Spleen (tissue), 7 donors: ENCODE measurements at regions not wholly inside any gene's neighbourhood (a gene's known extent, or its start where the extent isn't known, plus 50 kb on each side); places are given as distances from the start of the nearest gene placed in this dataset.

Experiments
- CTCF ChIP-seq, 11 experiments: fragments of 200-600 bp in 7 of 11; fragments of 450-650 bp in 4 of 11; sonication (generic) in 4 of 11; IDR thresholded peaks in 8 of 11; conservative IDR thresholded peaks in 3 of 11; 1 replicate in 7 of 11; 2 replicates in 4 of 11; pipeline versions ENCODE4 v1.4.0 to v1.8.0; 2016 to 2021; ENCODE audit warnings: antibody characterized with exemption in 11 of 11, inconsistent platforms in 4 of 11, mild to moderate bottlenecking in 1 of 11
- POLR2AphosphoS5 ChIP-seq, 3 donors: sonication (generic); formaldehyde crosslinking; IDR thresholded peaks; one replicate each; pipeline ENCODE4 v1.5.1; 2017; ENCODE audit warnings: antibody characterized with exemption in 3 of 3
- donor health status: DM: no; HTN: no; CAD: no; lungs with moderate emphysema.
- donor health status: DM: no; HTN: no; CAD: no.
- donor health status: DM: no; HTN: no; CAD: no.

GRCh38 chr21:15306271-15306670 is 241.5 kb upstream of the NRIP1 start:
- TF ChIP-seq CTCF (IDR thresholded peaks at IDR 0.05 in 8 of 11, conservative IDR thresholded peaks at IDR 0.05 in 3 of 11): no peak
- no peak for TF ChIP-seq POLR2AphosphoS5 (IDR thresholded peaks at IDR 0.05)
